ENCODE measurements at regions not wholly inside any gene's neighbourhood (a gene's known extent, or its start where the extent isn't known, plus 50 kb on each side); places are given as distances from the start of the nearest gene placed in this dataset.

GRCh38 chr11:57131080-57131790 is 50.5 kb upstream of the LRRC55 start:
- WGBS (ENCODE audit: extremely low coverage, insufficient read length, low lambda C conversion rate) = no CpG with 5 or more reads among the region's 8 CpGs
- no peak overlapping the region for H3K4me3 Mint-ChIP-seq
- TF ChIP-seq CTCF (conservative IDR thresholded peaks at IDR 0.05) = peak; percentile 95
- H4K20me1 ChIP-seq (ENCODE audit: control insufficient read depth, insufficient read depth, insufficient read length) = no peaks in the 10 kb centered on the region
- H3K56ac ChIP-seq (ENCODE audit: insufficient read length, low read depth, low read length) = no peak overlapping the region
- H3T11ph ChIP-seq (ENCODE audit: low read length) = no peak overlapping the region
- H3K27ac Mint-ChIP-seq = no peak overlapping the region
- no peaks in the 10 kb centered on the region for H3K36me3 Mint-ChIP-seq (ENCODE audit: insufficient read depth in 1 of 3, low read depth in 3 of 3)
- no peaks in the 10 kb centered on the region for H3K23me2 ChIP-seq (ENCODE audit: insufficient read length, low read depth, low read length, poor library complexity, severe bottlenecking)
- no peaks in the 10 kb centered on the region for H3K79me1 ChIP-seq (ENCODE audit: insufficient read depth, low read depth, low read length, poor library complexity, severe bottlenecking)
- no peak overlapping the region for H2BK12ac ChIP-seq (ENCODE audit: insufficient read length, low read depth, low read length)
- H3K23ac ChIP-seq (ENCODE audit: insufficient read length, low read depth, low read length) = no peak overlapping the region
- no peak overlapping the region for H2BK20ac ChIP-seq (ENCODE audit: low read depth, low read length, poor library complexity, severe bottlenecking)
- peaks cover 2% of the 10 kb centered on the region for H3K27me3 Mint-ChIP-seq (ENCODE audit: low read depth)
- no peak overlapping the region for H4K91ac ChIP-seq (ENCODE audit: insufficient read length, low read depth, low read length)
- peak; percentile 79 for DNase-seq
- H3K27ac ChIP-seq (ENCODE audit: insufficient read length, low read depth, low read length) = no peak overlapping the region
- H3K4ac ChIP-seq (ENCODE audit: low read depth, low read length) = no peak overlapping the region
- no peak overlapping the region for H3K4me2 ChIP-seq (ENCODE audit: insufficient read depth, insufficient read length, low read length)
- no peaks in the 10 kb centered on the region for H3K4me1 ChIP-seq (ENCODE audit: insufficient read depth, low read length)
- no peak overlapping the region for H2BK5ac ChIP-seq (ENCODE audit: insufficient read length, low read length)
- no peaks in the 10 kb centered on the region for H3K79me2 ChIP-seq (ENCODE audit: insufficient read depth, low read length)
- H3K27me3 ChIP-seq (ENCODE audit: insufficient read depth, low read length) = no peaks in the 10 kb centered on the region
- no peak overlapping the region for H3K18ac ChIP-seq (ENCODE audit: insufficient read length, low read depth, low read length)
- no peak overlapping the region for H4K5ac ChIP-seq (ENCODE audit: insufficient read length, low read depth, low read length)
- no peaks in the 10 kb centered on the region for H3K9me3 ChIP-seq (ENCODE audit: control insufficient read depth, low read depth, low read length)
- H3K9ac ChIP-seq (ENCODE audit: extremely low read depth, insufficient read length, low read length) = no peak overlapping the region
- no peak overlapping the region for H2BK120ac ChIP-seq (ENCODE audit: low read depth, low read length, poor library complexity, severe bottlenecking)
- 0 out of 4 replicates have a peak, but pooled peaks cover 0 to 2% of the 10 kb centered on the region in 2 experiments for H3K4me1 Mint-ChIP-seq
- no peak overlapping the region for H2AK5ac ChIP-seq (ENCODE audit: insufficient read length, low read length)
- no peak overlapping the region for H2AFZ ChIP-seq (ENCODE audit: low read length)
- H3K14ac ChIP-seq (ENCODE audit: insufficient read depth, low read length) = no peak overlapping the region
- H2BK15ac ChIP-seq (ENCODE audit: low read depth, low read length) = no peak overlapping the region
- no peaks in the 10 kb centered on the region for H3K9me3 Mint-ChIP-seq
- H4K8ac ChIP-seq (replicated peaks; ENCODE audit: insufficient read length, low read depth, low read length) = no peak overlapping the region
